ENCODE measurements at regions not wholly inside any gene's neighbourhood (a gene's known extent, or its start where the extent isn't known, plus 50 kb on each side); places are given as distances from the start of the nearest gene placed in this dataset.
"Not testable (repeated sequence)": the region's sequence is repeated elsewhere in the genome, so short reads cannot be mapped to it uniquely, and the experiment has no call there.

GRCh38 chr5:138696501-138696900 lies 56.7 kb upstream of the CTNNA1 start:
- ChIA-PET POLR2A (ENCODE audit: low non-redundant PET) (interaction anchor here (0.5 kb wide), 1 partner anchor 477 kb away, joined by 5 read pairs; no protein-coding TSS in a partner anchor), CTCF (interaction anchor here (0.7 to 1.2 kb wide), 4 partner anchors 29 to 365 kb away, joined by 3 to 4 read pairs (median 3); no protein-coding TSS in a partner anchor)
- peak; percentile 70 for DNase-seq (ENCODE audit: low spot score)
- TF ChIP-seq CTCF (conservative IDR thresholded peaks at IDR 0.05; ENCODE audit: low read depth) = no peak
- no peak overlapping the region for H3K27ac ChIP-seq

DNA sequence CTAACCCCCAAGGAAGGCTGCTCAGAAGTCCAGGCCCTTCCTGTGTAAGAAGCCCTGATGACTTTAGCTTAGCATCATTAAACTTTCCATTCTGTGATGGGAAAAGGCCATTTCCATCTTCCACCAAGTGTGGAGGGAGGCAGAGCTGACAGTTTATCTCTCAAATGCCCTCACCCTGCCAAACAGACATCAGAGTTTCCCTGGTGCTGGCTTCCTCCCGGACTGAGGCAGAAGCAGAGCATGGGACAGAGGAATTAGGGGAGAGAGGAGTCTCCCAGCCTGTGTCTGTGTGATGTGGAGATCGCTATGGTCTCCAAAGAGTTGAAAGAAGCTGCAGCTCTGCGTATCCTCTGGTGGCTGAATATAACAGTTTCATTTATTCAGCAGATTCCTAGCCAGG lies 57.4 kb upstream of the CTNNA1 start:
- DNase-seq (ENCODE audit: low spot score) = no peak
- ChIA-PET POLR2A (ENCODE audit: low non-redundant PET) (interaction anchor here (0.5 kb wide), 1 partner anchor 478 kb away, joined by 5 read pairs; no protein-coding TSS in a partner anchor), CTCF (interaction anchor here (0.7 to 1.2 kb wide), 2 partner anchors 19 to 30 kb away, joined by 3 to 4 read pairs; no protein-coding TSS in a partner anchor)
- no peak overlapping the region for H3K27ac ChIP-seq
- TF ChIP-seq CTCF (conservative IDR thresholded peaks at IDR 0.05; ENCODE audit: low read depth) = no peak

GRCh38 chr5:138694146-138694545 lies 59.1 kb upstream of the CTNNA1 start:
- DNase-seq (ENCODE audit: low spot score) = no peak
- POLR2A ChIA-PET (ENCODE audit: low non-redundant PET) = no interaction called here
- no peak overlapping the region for H3K27ac ChIP-seq
- CTCF ChIA-PET = interaction anchor here (0.6 kb wide), 2 partner anchors 10 to 53 kb away, joined by 3 read pairs; no protein-coding TSS in a partner anchor
- TF ChIP-seq CTCF (conservative IDR thresholded peaks at IDR 0.05; ENCODE audit: low read depth) = no peak

- CTCF ChIA-PET = no interaction called here
- POLR2A ChIA-PET (ENCODE audit: low non-redundant PET) = no interaction called here
- no peak for TF ChIP-seq CTCF (conservative IDR thresholded peaks at IDR 0.05; ENCODE audit: low read depth)
- no peak overlapping the region for H3K27ac ChIP-seq
- DNase-seq (ENCODE audit: low spot score) = no peak
Observed at GRCh38 chr5:138692370-138692769, 60.9 kb upstream of the CTNNA1 start.

DNA sequence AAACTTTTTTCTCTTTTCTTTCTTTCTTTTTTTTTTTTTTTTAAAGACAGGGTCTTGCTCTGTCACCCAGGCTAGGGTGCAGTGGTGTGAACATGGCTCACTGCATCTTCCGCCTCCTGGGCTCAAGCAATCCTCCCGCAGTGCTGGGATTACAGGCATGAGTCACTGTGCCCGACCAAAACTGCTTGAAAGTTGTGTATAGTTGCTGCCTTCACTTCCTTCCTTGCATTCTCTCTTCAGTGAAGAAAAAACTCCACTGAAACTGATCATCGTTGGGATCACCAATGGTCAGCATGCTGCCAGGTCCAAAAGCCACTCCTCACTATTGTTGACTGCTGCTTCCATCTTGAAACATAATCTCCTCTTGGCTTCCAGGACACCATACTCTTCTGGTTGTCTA lies 66.6 kb upstream of the CTNNA1 start:
- CTCF ChIA-PET = interaction anchor here (0.6 to 0.7 kb wide), 2 partner anchors 39 to 553 kb away, joined by 3 to 4 read pairs; no protein-coding TSS in a partner anchor
- no peak overlapping the region for H3K27ac ChIP-seq
- POLR2A ChIA-PET (ENCODE audit: low non-redundant PET) = no interaction called here
- DNase-seq (ENCODE audit: low spot score) = no peak
- TF ChIP-seq CTCF (conservative IDR thresholded peaks at IDR 0.05; ENCODE audit: low read depth) = no peak

DNA sequence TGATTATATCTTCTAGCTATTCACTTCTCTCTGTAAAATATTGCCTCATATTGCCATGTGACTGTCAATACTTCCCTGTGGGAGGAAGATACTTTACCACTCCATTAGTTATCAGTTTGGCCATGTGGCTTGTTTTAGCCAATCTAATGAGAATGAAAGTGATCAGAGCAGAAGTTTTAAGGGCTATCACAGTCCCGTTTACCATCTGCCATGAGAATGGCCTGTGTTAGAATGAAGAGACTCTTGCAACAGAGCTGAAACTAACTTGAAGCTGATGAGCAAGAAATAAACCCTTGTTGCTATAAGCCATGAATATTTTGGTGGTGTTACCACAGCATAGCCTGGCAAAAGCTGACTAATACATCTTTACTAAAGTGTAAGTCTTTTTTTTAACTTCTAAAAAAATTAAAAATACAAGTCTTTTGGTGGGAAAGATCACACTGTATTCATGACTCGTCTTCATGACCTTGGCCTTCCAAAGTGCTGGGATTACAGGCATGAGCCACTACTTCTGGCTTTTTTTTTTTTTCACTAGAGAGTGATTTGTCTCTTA lies 68.0 kb upstream of the CTNNA1 start:
- H3K27ac ChIP-seq = no peak overlapping the region
- DNase-seq (ENCODE audit: low spot score) = no peak
- CTCF ChIA-PET = interaction anchor here (0.6 kb wide), 1 partner anchor 340 kb away, joined by 3 read pairs; no protein-coding TSS in a partner anchor
- POLR2A ChIA-PET (ENCODE audit: low non-redundant PET) = no interaction called here
- no peak for TF ChIP-seq CTCF (conservative IDR thresholded peaks at IDR 0.05; ENCODE audit: low read depth)

DNA sequence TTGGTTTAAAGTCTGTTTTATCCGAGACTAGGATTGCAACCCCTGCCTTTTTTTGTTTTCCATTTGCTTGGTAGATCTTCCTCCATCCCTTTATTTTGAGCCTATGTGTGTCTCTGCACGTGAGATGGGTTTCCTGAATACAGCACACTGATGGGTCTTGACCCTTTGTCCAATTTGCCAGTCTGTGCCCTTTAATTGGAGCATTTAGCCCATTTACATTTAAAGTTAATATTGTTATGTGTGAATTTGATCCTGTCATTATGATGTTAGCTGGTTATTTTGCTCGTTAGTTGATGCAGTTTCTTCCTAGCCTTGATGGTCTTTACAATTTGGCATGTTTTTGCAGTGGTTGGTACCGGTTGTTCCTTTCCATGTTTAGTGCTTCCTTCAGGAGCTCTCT lies 70.8 kb upstream of the CTNNA1 start:
- H3K27ac ChIP-seq; POLR2A ChIA-PET (ENCODE audit: low non-redundant PET); DNase-seq (ENCODE audit: low spot score); CTCF ChIA-PET: not testable (repeated sequence)

GRCh38 chr5:138678826-138679225 lies 74.4 kb upstream of the CTNNA1 start:
- CTCF ChIA-PET; DNase-seq (ENCODE audit: low spot score); POLR2A ChIA-PET (ENCODE audit: low non-redundant PET); H3K27ac ChIP-seq: not testable (repeated sequence)
